ENCODE measurements at regions not wholly inside any gene's neighbourhood (a gene's known extent, or its start where the extent isn't known, plus 50 kb on each side); places are given as distances from the start of the nearest gene placed in this dataset.

- Histone ChIP-seq H3K79me2 (ENCODE audit: insufficient read depth, low read depth) (no peaks in the 10 kb centered on the region), H3K4me1 (ENCODE audit: low read depth, poor library complexity, severe bottlenecking) (peaks cover 28% of the 10 kb centered on the region), H2AFZ (ENCODE audit: low read depth) (no peak overlapping the region), H3K27me3 (ENCODE audit: insufficient read depth, low read depth) (no peaks in the 10 kb centered on the region), H3K36me3 (ENCODE audit: insufficient read depth) (no peaks in the 10 kb centered on the region), H3K4me2 (no peak overlapping the region), H3K9ac (no peak overlapping the region), H3K27ac (no peak overlapping the region), H3K4me3 (IDR thresholded peaks at IDR 0.05; ENCODE audit: insufficient read depth, low read depth, low read length) (no peak overlapping the region), H4K20me1 (ENCODE audit: insufficient read depth) (no peaks in the 10 kb centered on the region)
- no peak for TF ChIP-seq CTCF (conservative IDR thresholded peaks at IDR 0.05; ENCODE audit: low read depth, low read length)
Observed at GRCh38 chr3:72658466-72659100, 189.7 kb downstream of the SHQ1 start.

GRCh38 chr3:72657666-72658065 lies 190.6 kb downstream of the SHQ1 start:
- no peak overlapping the region for H3K4me3 ChIP-seq (IDR thresholded peaks at IDR 0.05; ENCODE audit: insufficient read depth, low read depth, low read length)
- no peaks in the 10 kb centered on the region for H3K27me3 ChIP-seq (ENCODE audit: insufficient read depth, low read depth)
- H3K4me1 ChIP-seq (ENCODE audit: low read depth, poor library complexity, severe bottlenecking) = peaks cover 28% of the 10 kb centered on the region
- no peaks in the 10 kb centered on the region for H3K36me3 ChIP-seq (ENCODE audit: insufficient read depth)
- no peak overlapping the region for H3K9ac ChIP-seq
- no peak overlapping the region for H3K27ac ChIP-seq
- no peak for TF ChIP-seq CTCF (conservative IDR thresholded peaks at IDR 0.05; ENCODE audit: low read depth, low read length)
- no peaks in the 10 kb centered on the region for H4K20me1 ChIP-seq (ENCODE audit: insufficient read depth)
- H3K4me2 ChIP-seq = peak overlapping the region; percentile 48; the same call in 1 of the 2 replicates
- no peak overlapping the region for H2AFZ ChIP-seq (ENCODE audit: low read depth)
- no peaks in the 10 kb centered on the region for H3K79me2 ChIP-seq (ENCODE audit: insufficient read depth, low read depth)

GRCh38 chr3:72655723-72656122 lies 192.5 kb downstream of the SHQ1 start:
- no peak for TF ChIP-seq CTCF (conservative IDR thresholded peaks at IDR 0.05; ENCODE audit: low read depth, low read length)

GRCh38 chr3:72655131-72655551 lies 193.1 kb downstream of the SHQ1 start:
- no peak for TF ChIP-seq CTCF (conservative IDR thresholded peaks at IDR 0.05; ENCODE audit: low read depth, low read length)
- no peak overlapping the region for H3K27ac ChIP-seq
- H3K36me3 ChIP-seq (ENCODE audit: insufficient read depth) = no peaks in the 10 kb centered on the region
- H3K27me3 ChIP-seq (ENCODE audit: insufficient read depth, low read depth) = no peaks in the 10 kb centered on the region
- H3K4me3 ChIP-seq (IDR thresholded peaks at IDR 0.05; ENCODE audit: insufficient read depth, low read depth, low read length) = no peak overlapping the region
- no peaks in the 10 kb centered on the region for H4K20me1 ChIP-seq (ENCODE audit: insufficient read depth)
- no peaks in the 10 kb centered on the region for H3K79me2 ChIP-seq (ENCODE audit: insufficient read depth, low read depth)
- no peak overlapping the region for H3K9ac ChIP-seq
- H2AFZ ChIP-seq (ENCODE audit: low read depth) = no peak overlapping the region
- peaks cover 28% of the 10 kb centered on the region for H3K4me1 ChIP-seq (ENCODE audit: low read depth, poor library complexity, severe bottlenecking)
- H3K4me2 ChIP-seq = no peak overlapping the region

More at GRCh38 chr3:72655723-72656122, 192.5 kb downstream of the SHQ1 start:
- no peak overlapping the region for H3K4me3 ChIP-seq (IDR thresholded peaks at IDR 0.05; ENCODE audit: insufficient read depth, low read depth, low read length)
- H2AFZ ChIP-seq (ENCODE audit: low read depth) = no peak overlapping the region
- peaks cover 28% of the 10 kb centered on the region for H3K4me1 ChIP-seq (ENCODE audit: low read depth, poor library complexity, severe bottlenecking)
- H3K36me3 ChIP-seq (ENCODE audit: insufficient read depth) = no peaks in the 10 kb centered on the region
- no peak overlapping the region for H3K9ac ChIP-seq
- no peak overlapping the region for H3K4me2 ChIP-seq
- H3K27me3 ChIP-seq (ENCODE audit: insufficient read depth, low read depth) = no peaks in the 10 kb centered on the region
- H3K27ac ChIP-seq = no peak overlapping the region
- H4K20me1 ChIP-seq (ENCODE audit: insufficient read depth) = no peaks in the 10 kb centered on the region
- H3K79me2 ChIP-seq (ENCODE audit: insufficient read depth, low read depth) = no peaks in the 10 kb centered on the region
